ENCODE measurements at regions not wholly inside any gene's neighbourhood (a gene's known extent, or its start where the extent isn't known, plus 50 kb on each side); places are given as distances from the start of the nearest gene placed in this dataset.

- no peaks in the 10 kb centered on the region for H3K9me2 ChIP-seq (ENCODE audit: insufficient read depth)
- no peak overlapping the region for H2AFZ ChIP-seq
- ChIA-PET CTCF (no interaction called here), POLR2A (ENCODE audit: unreplicated experiment) (no interaction called here)
- no peak for DNase-seq
- H3K4me2 ChIP-seq = no peak overlapping the region
- no peaks in the 10 kb centered on the region for H3K79me2 ChIP-seq (ENCODE audit: low read depth)
- H3K9me3 ChIP-seq (ENCODE audit: insufficient read depth, low read depth) = no peaks in the 10 kb centered on the region
- no peaks in the 10 kb centered on the region for H3F3A ChIP-seq (ENCODE audit: insufficient read depth, low read depth)
- H3K27ac ChIP-seq = no peak overlapping the region
- intact Hi-C loops (cut with micrococcal nuclease; ENCODE audit: unreplicated experiment) = no loop called here
- BruUV-seq (replicated peaks) = no TSS peak
- H3K36me3 ChIP-seq (ENCODE audit: low read depth) = no peaks in the 10 kb centered on the region
- no peaks in the 10 kb centered on the region for H3K4me1 ChIP-seq (replicated peaks; ENCODE audit: insufficient read depth)
- H3K27me3 ChIP-seq (ENCODE audit: insufficient read depth, low read depth) = no peaks in the 10 kb centered on the region
- no peak overlapping the region for H3K4me3 ChIP-seq
- TF ChIP-seq EZH2 (IDR thresholded peaks at IDR 0.05; ENCODE audit: low read depth) (no peak), CTCF (conservative IDR thresholded peaks at IDR 0.05) (no peak)
- no peaks in the 10 kb centered on the region for H4K20me1 ChIP-seq (ENCODE audit: insufficient read depth)
Measured at GRCh38 chr2:150769421-150769820, 282.0 kb upstream of the RND3 start.

- CTCF ChIA-PET = no interaction called here
- no TSS peak for BruUV-seq (replicated peaks)
- H3K27me3 ChIP-seq (ENCODE audit: insufficient read depth, low read depth) = no peaks in the 10 kb centered on the region
- no peaks in the 10 kb centered on the region for H3K9me3 ChIP-seq (ENCODE audit: insufficient read depth, low read depth)
- no peaks in the 10 kb centered on the region for H3K36me3 ChIP-seq (ENCODE audit: low read depth)
- no peaks in the 10 kb centered on the region for H3K4me1 ChIP-seq (replicated peaks; ENCODE audit: insufficient read depth)
- no peak for DNase-seq
- POLR2A ChIA-PET (ENCODE audit: unreplicated experiment) = no interaction called here
- intact Hi-C loops (cut with micrococcal nuclease; ENCODE audit: unreplicated experiment) = no loop called here
- H3F3A ChIP-seq (ENCODE audit: insufficient read depth, low read depth) = no peaks in the 10 kb centered on the region
- no peak overlapping the region for H3K4me2 ChIP-seq
- H3K9me2 ChIP-seq (ENCODE audit: insufficient read depth) = no peaks in the 10 kb centered on the region
- H2AFZ ChIP-seq = no peak overlapping the region
- no peaks in the 10 kb centered on the region for H3K79me2 ChIP-seq (ENCODE audit: low read depth)
- H3K4me3 ChIP-seq = no peak overlapping the region
- no peaks in the 10 kb centered on the region for H4K20me1 ChIP-seq (ENCODE audit: insufficient read depth)
- TF ChIP-seq CTCF (conservative IDR thresholded peaks at IDR 0.05) (no peak), EZH2 (IDR thresholded peaks at IDR 0.05; ENCODE audit: low read depth) (no peak)
- no peak overlapping the region for H3K27ac ChIP-seq
Measured at GRCh38 chr2:150767991-150768746, 280.7 kb upstream of the RND3 start.

GRCh38 chr2:150762571-150762970 lies 275.1 kb upstream of the RND3 start:
- Histone ChIP-seq H3K27me3 (ENCODE audit: insufficient read depth, low read depth) (no peaks in the 10 kb centered on the region), H3K4me2 (no peak overlapping the region), H3K4me3 (no peak overlapping the region), H4K20me1 (ENCODE audit: insufficient read depth) (no peaks in the 10 kb centered on the region), H3K9me3 (ENCODE audit: insufficient read depth, low read depth) (no peaks in the 10 kb centered on the region), H3K27ac (no peak overlapping the region), H3F3A (ENCODE audit: insufficient read depth, low read depth) (no peaks in the 10 kb centered on the region), H3K9me2 (ENCODE audit: insufficient read depth) (no peaks in the 10 kb centered on the region), H3K79me2 (ENCODE audit: low read depth) (no peaks in the 10 kb centered on the region), H2AFZ (no peak overlapping the region), H3K36me3 (ENCODE audit: low read depth) (no peaks in the 10 kb centered on the region), H3K4me1 (replicated peaks; ENCODE audit: insufficient read depth) (no peaks in the 10 kb centered on the region)
- intact Hi-C loops (cut with micrococcal nuclease; ENCODE audit: unreplicated experiment) = no loop called here
- ChIA-PET CTCF (no interaction called here), POLR2A (ENCODE audit: unreplicated experiment) (interaction anchor here (0.8 kb wide), 1 partner anchor 277 kb away, joined by 3 read pairs; no protein-coding TSS in a partner anchor)
- DNase-seq = no peak
- no TSS peak for BruUV-seq (replicated peaks)
- TF ChIP-seq CTCF (conservative IDR thresholded peaks at IDR 0.05) = no peak
- no peak for TF ChIP-seq EZH2 (IDR thresholded peaks at IDR 0.05; ENCODE audit: low read depth)

Data from PC-9 (cell line).